ENCODE measurements at regions not wholly inside any gene's neighbourhood (a gene's known extent, or its start where the extent isn't known, plus 50 kb on each side); places are given as distances from the start of the nearest gene placed in this dataset.
A peak's percentile ranks its signal among the peaks of the same experiment; 100 is the strongest.

DNA sequence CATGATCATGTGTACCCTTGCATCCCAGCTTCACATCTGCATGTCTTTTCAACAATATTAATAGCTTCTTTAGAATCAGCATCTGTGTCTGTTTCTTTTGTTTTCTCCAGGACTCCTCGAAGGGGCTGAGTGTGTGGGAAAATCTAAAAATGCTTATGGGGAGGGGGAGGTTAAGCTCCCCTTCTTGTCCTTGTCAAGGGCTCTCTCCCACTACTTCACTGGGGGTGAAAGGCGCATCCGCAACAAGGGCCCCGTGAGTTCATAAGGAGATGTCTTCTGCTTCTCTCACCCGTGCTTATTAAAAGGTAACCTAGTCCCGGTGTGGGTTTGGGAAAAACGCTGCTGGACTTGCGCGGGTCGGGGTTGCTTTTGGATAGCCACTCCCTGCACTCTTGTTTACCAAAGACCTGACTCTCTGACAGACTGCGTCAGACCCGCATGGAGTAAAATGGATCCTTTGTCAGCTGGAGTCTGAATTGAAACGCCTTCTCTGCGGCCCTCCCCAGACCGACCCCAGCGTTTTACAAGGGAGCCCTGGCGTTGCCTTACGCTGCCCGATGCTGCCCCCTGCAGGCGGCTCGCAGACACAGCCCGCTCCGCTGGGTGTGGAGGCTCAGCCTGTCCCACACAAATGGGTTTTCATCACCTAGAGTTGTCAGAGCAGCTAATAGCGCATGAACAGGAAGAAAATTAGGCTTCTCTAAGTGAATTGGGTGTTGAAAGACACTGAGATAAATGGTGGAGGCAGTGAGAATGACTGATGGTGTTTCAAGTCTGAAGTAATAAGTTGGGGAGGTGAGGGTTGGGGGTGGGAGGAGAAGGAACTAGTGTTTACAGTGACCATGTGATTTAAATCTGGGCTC, 53.8 kb downstream of the IER5 start:
- POLR2A ChIA-PET (ENCODE audit: unreplicated experiment): interaction anchor here (0.6 to 2.0 kb wide), 4 partner anchors 48 to 52 kb away, joined by 3 to 11 read pairs (median 4); no protein-coding TSS in a partner anchor
- Histone ChIP-seq H3K4me1 (ENCODE audit: control insufficient read depth, insufficient read depth, low read length) (peaks cover 29% of the 10 kb centered on the region), H3K4me3 (ENCODE audit: insufficient read depth, low read depth, low read length) (peak overlapping the region; percentile 6; the same call in 1 of the 2 replicates), H2AFZ (replicated peaks; ENCODE audit: low read length, poor library complexity) (peak overlapping the region; percentile 91), H4K20me1 (ENCODE audit: insufficient read depth, low read length) (no peaks in the 10 kb centered on the region), H3K27me3 (ENCODE audit: control insufficient read depth, insufficient read depth, low read length) (no peaks in the 10 kb centered on the region), H3K9me1 (ENCODE audit: insufficient read depth, low read length) (peaks cover 22% of the 10 kb centered on the region), H3K27ac (ENCODE audit: insufficient read depth, low read length) (peak overlapping the region; percentile 59), H2BK20ac (ENCODE audit: low read depth, low read length) (peak overlapping the region; percentile 90), H3K23ac (ENCODE audit: low read depth, low read length) (peak overlapping the region; percentile 90; the same call in 1 of the 2 replicates), H3K9ac (ENCODE audit: low read depth, low read length) (peak overlapping the region; percentile 49), H3K36me3 (ENCODE audit: control insufficient read depth, insufficient read depth, low read length) (no peaks in the 10 kb centered on the region), H2AK5ac (ENCODE audit: low read depth, low read length) (peak overlapping the region; percentile 95), H2BK120ac (ENCODE audit: low read depth, low read length) (peak overlapping the region; percentile 94), H4K8ac (ENCODE audit: low read depth in 2 of 2, low read length in 2 of 2) (peak overlapping the region; percentile 65 to 83; a peak in 3 of 4 replicates), H2BK5ac (ENCODE audit: low read depth, low read length, poor library complexity, severe bottlenecking) (peak overlapping the region; percentile 93), H3K4ac (ENCODE audit: low read depth, low read length) (peak overlapping the region; percentile 94), H3K9me3 (ENCODE audit: control insufficient read depth, insufficient read depth, low read length) (peaks cover 2% of the 10 kb centered on the region; the same call in 1 of the 2 replicates), H3K14ac (replicated peaks; ENCODE audit: low read depth, low read length) (peak overlapping the region; percentile 90), H3K4me2 (ENCODE audit: low read depth, low read length) (peak overlapping the region; percentile 75), H3K18ac (ENCODE audit: low read depth, low read length) (peak overlapping the region; percentile 54), H3K79me1 (ENCODE audit: low read depth in 1 of 2, low read length in 2 of 2) (peaks cover 0 to 24% of the 10 kb centered on the region in 2 experiments; a peak in 2 of 4 replicates), H4K91ac (ENCODE audit: insufficient read depth, low read depth, low read length) (peak overlapping the region; percentile 76), H2AK9ac (replicated peaks; ENCODE audit: low read depth, low read length, poor library complexity) (peak overlapping the region; percentile 95), H3K56ac (ENCODE audit: extremely low read depth, insufficient read depth, low read length) (peak overlapping the region; percentile 70), H2BK15ac (ENCODE audit: low read depth, low read length) (peak overlapping the region; percentile 92), H4K5ac (ENCODE audit: low read depth, low read length) (peak overlapping the region; percentile 95)
- 0% methylated on average over 9 of the region's 24 CpGs; no CpG with 5 or more reads in 1 of the 2 experiments for WGBS, 2 experiments (ENCODE audit: extremely low coverage in 2 of 2, insufficient read length in 1 of 2)
- intact Hi-C loops (cut with micrococcal nuclease) (loop anchor here (1.0 to 5.0 kb wide), 8 partner anchors 24 to 625 kb away; partner anchors contain the start of gene STX6), in situ Hi-C loops (cut with MboI; ENCODE audit: low sequenced_read_pairs) (loop anchor here (5.0 to 10.0 kb wide), 3 partner anchors 105 to 508 kb away; partner anchors contain the start of gene XPR1), dilution Hi-C loops (cut with HindIII; ENCODE audit: low sequenced_read_pairs, unreplicated experiment) (no loop called here)
- CTCF ChIA-PET: interaction anchor here (0.6 to 3.8 kb wide), 25 partner anchors 10 to 626 kb away, joined by 3 to 24 read pairs (median 6); partner anchors contain the start of genes MR1 and STX6
- no peak for TF ChIP-seq FOS (IDR thresholded peaks at IDR 0.05; ENCODE audit: low read depth, low read length)
- TF ChIP-seq CEBPB (IDR thresholded peaks at IDR 0.05; ENCODE audit: low read depth, low read length): no peak
- no peak for TF ChIP-seq MAFK (IDR thresholded peaks at IDR 0.05; ENCODE audit: low read depth, low read length)
- peak; percentile 45; the same call in 1 of the 2 replicates for TF ChIP-seq POLR2A (IDR thresholded peaks at IDR 0.05; ENCODE audit: low read depth, low read length)
- peak; percentile 99 for TF ChIP-seq SMC3 (IDR thresholded peaks at IDR 0.05; ENCODE audit: low read depth, low read length)
- TF ChIP-seq MXI1 (IDR thresholded peaks at IDR 0.05; ENCODE audit: borderline replicate concordance, low read depth, low read length): peak; percentile 49
- TF ChIP-seq, protein P1, sequence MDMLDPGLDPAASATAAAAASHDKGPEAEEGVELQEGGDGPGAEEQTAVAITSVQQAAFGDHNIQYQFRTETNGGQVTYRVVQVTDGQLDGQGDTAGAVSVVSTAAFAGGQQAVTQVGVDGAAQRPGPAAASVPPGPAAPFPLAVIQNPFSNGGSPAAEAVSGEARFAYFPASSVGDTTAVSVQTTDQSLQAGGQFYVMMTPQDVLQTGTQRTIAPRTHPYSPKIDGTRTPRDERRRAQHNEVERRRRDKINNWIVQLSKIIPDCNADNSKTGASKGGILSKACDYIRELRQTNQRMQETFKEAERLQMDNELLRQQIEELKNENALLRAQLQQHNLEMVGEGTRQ (IDR thresholded peaks at IDR 0.05; ENCODE audit: low read depth, low read length): no peak
- TF ChIP-seq RCOR1 (IDR thresholded peaks at IDR 0.05; ENCODE audit: insufficient replicate concordance, low read length): no peak
- TF ChIP-seq, protein P2, sequence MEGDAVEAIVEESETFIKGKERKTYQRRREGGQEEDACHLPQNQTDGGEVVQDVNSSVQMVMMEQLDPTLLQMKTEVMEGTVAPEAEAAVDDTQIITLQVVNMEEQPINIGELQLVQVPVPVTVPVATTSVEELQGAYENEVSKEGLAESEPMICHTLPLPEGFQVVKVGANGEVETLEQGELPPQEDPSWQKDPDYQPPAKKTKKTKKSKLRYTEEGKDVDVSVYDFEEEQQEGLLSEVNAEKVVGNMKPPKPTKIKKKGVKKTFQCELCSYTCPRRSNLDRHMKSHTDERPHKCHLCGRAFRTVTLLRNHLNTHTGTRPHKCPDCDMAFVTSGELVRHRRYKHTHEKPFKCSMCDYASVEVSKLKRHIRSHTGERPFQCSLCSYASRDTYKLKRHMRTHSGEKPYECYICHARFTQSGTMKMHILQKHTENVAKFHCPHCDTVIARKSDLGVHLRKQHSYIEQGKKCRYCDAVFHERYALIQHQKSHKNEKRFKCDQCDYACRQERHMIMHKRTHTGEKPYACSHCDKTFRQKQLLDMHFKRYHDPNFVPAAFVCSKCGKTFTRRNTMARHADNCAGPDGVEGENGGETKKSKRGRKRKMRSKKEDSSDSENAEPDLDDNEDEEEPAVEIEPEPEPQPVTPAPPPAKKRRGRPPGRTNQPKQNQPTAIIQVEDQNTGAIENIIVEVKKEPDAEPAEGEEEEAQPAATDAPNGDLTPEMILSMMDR (conservative IDR thresholded peaks at IDR 0.05; ENCODE audit: low read depth, low read length): peak; percentile 98
- no peak for TF ChIP-seq RFX5 (IDR thresholded peaks at IDR 0.05; ENCODE audit: low read depth, low read length)
- TF ChIP-seq BHLHE40 (IDR thresholded peaks at IDR 0.05; ENCODE audit: low read depth, low read length): no peak
- TF ChIP-seq NFE2L2 (IDR thresholded peaks at IDR 0.05; ENCODE audit: low read depth, low read length): no peak
- TF ChIP-seq RAD21 (IDR thresholded peaks at IDR 0.05; ENCODE audit: low read length): peak; percentile 100
- TF ChIP-seq CHD1 (IDR thresholded peaks at IDR 0.05; ENCODE audit: low read depth, low read length): no peak
- TF ChIP-seq MAZ (IDR thresholded peaks at IDR 0.05; ENCODE audit: borderline replicate concordance, low read depth, low read length): peak; percentile 70
- peak; percentile 89 for DNase-seq
- BruUV-seq (replicated peaks): no TSS peak
- peak; percentile 93 for ATAC-seq (ENCODE audit: low read depth)

All from IMR-90 (cell line).